K562 (cell line): ENCODE measurements at regions not wholly inside any gene's neighbourhood (a gene's known extent, or its start where the extent isn't known, plus 50 kb on each side); places are given as distances from the start of the nearest gene placed in this dataset.

Experiments
- ATAC-seq: fragments of 200-7000 bp; cut with Tn5 transposase; 3 replicates; pipeline ENCODE4 v1.9.1; 2020; ENCODE audit warnings: moderate library complexity
- BruUV-seq: library from RNA; stranded (reverse); fragments of 400-500 nt; replicated peaks from 2 replicates; lab custom pipeline; 2021; lab: Mats Ljungman, UMichigan
- CTCF ChIA-PET: fragments of 300-600 bp; formaldehyde crosslinking; extraction: SDS; loops from one replicate; lab custom pipeline; 2021; ENCODE audit warnings: low intra/inter-chr PET ratio; lab: Yijun Ruan, JAX
- POLR2A ChIA-PET: fragments of 300-600, 350-650 bp; sonication (Branson Sonifier 250); formaldehyde crosslinking; extraction: SDS; loops from one replicate; lab custom pipeline; 2021; ENCODE audit warnings: antibody characterized with exemption, inconsistent platforms; lab: Yijun Ruan, JAX
- DNase-seq, 4 experiments: peaks; one replicate each; pipeline versions ENCODE4 v3.0.0 to v3.0.0-alpha.2; 2011 to 2018; ENCODE audit warnings: low spot score in 3 of 4, mixed read lengths in 3 of 4; ENCODE audit errors: extremely low read depth in 1 of 4
- FAIRE-seq: peaks from 2 replicates; lab custom pipeline; 2011; peaks lifted over from hg19 to GRCh38; lab: Jason Lieb, UNC
- H2AFZ ChIP-seq: 2 replicates; pipeline ENCODE4 v1.6.0; 2011; ENCODE audit warnings: low read depth, low read length, control low read depth, inconsistent platforms
- H3K27ac ChIP-seq: fragments of 200-600 bp; 3 replicates; pipeline ENCODE4 v1.8.0; 2011; ENCODE audit warnings: low read depth, mild to moderate bottlenecking, control low read depth, inconsistent platforms, low read length, moderate library complexity, mixed read lengths; ENCODE audit errors: extremely low read depth
- H3K27me3 ChIP-seq, 2 experiments: fragments of 300-600 bp in 1 of 2; 2 replicates in 1 of 2; 3 replicates in 1 of 2; pipeline versions ENCODE4 v1.6.0 to v1.8.0; 2011; ENCODE audit warnings: inconsistent platforms in 2 of 2, low read length in 2 of 2, mild to moderate bottlenecking in 1 of 2, mixed read lengths in 1 of 2, moderate library complexity in 1 of 2; ENCODE audit not compliant: control insufficient read depth in 2 of 2, insufficient read depth in 2 of 2
- H3K36me3 ChIP-seq: fragments of 300-600 bp; 3 replicates; pipeline ENCODE4 v1.8.0; 2011; ENCODE audit warnings: mild to moderate bottlenecking, low read length, inconsistent platforms; ENCODE audit not compliant: control insufficient read depth, insufficient read depth
- H3K4me1 ChIP-seq, 2 experiments: fragments of 200-600 bp in 1 of 2; replicated peaks in 1 of 2; 2 replicates in 1 of 2; 3 replicates in 1 of 2; pipeline versions ENCODE4 v1.5.1 to v1.8.0; 2011; ENCODE audit warnings: inconsistent platforms in 2 of 2, low read length in 2 of 2, mild to moderate bottlenecking in 1 of 2, mixed read lengths in 1 of 2, moderate library complexity in 1 of 2; ENCODE audit not compliant: control insufficient read depth in 2 of 2, insufficient read depth in 2 of 2
- H3K4me2 ChIP-seq: 2 replicates; pipeline ENCODE4 v1.6.1; 2011; ENCODE audit warnings: low read length, control low read depth, inconsistent platforms, mixed read lengths; ENCODE audit not compliant: insufficient read depth
- H3K4me3 ChIP-seq: fragments of 200-600 bp; sonication (generic), shearing (Covaris generic); 2 replicates; pipeline ENCODE4 v1.5.1; 2016; ENCODE audit warnings: control low read depth, inconsistent platforms
- H3K79me2 ChIP-seq: fragments of 200-600 bp; 3 replicates; pipeline ENCODE4 v1.8.0; 2011; ENCODE audit warnings: low read length, inconsistent platforms; ENCODE audit not compliant: control insufficient read depth, insufficient read depth
- H3K9ac ChIP-seq, 2 experiments: 2 replicates each; pipeline versions ENCODE4 v1.6.0 to v1.6.1; 2011; ENCODE audit warnings: low read depth in 2 of 2, low read length in 2 of 2, control low read depth in 1 of 2, inconsistent platforms in 1 of 2, mild to moderate bottlenecking in 1 of 2, mixed read lengths in 1 of 2; ENCODE audit not compliant: insufficient read depth in 1 of 2
- H3K9me1 ChIP-seq: one replicate; pipeline ENCODE4 v1.6.0; 2011; ENCODE audit warnings: inconsistent platforms, mild to moderate bottlenecking, low read length, moderate library complexity; ENCODE audit not compliant: control insufficient read depth, insufficient read depth
- H3K9me3 ChIP-seq: replicated peaks from 2 replicates; pipeline ENCODE4 v1.5.1; 2011; ENCODE audit warnings: low read depth, low read length, inconsistent platforms; ENCODE audit not compliant: control insufficient read depth, insufficient read depth
- H4K20me1 ChIP-seq: replicated peaks from 2 replicates; pipeline ENCODE4 v1.6.1; 2011; ENCODE audit warnings: low read length, inconsistent platforms, mixed read lengths; ENCODE audit not compliant: control insufficient read depth, insufficient read depth
- CBFA2T3 ChIP-seq: fragments of 450-650 bp; IDR thresholded peaks from 2 replicates; pipeline ENCODE4 v1.6.1; 2017
- COPS2 ChIP-seq: fragments of 450-650 bp; conservative IDR thresholded peaks from 2 replicates; pipeline ENCODE4 v1.6.1; 2016; ENCODE audit warnings: mild to moderate bottlenecking, moderate library complexity
- GATAD2A ChIP-seq: fragments of 450-650 bp; IDR thresholded peaks from 2 replicates; pipeline ENCODE4 v1.6.1; 2017
- HEY1 ChIP-seq: fragments of 250-450 bp; sonication (Bioruptor Pico); IDR thresholded peaks from 2 replicates; pipeline ENCODE4 v1.5.0; 2020; ENCODE audit warnings: mild to moderate bottlenecking, moderate library complexity, borderline replicate concordance
- KLF1 ChIP-seq: fragments of 450-650 bp; IDR thresholded peaks from 2 replicates; pipeline ENCODE4 v1.6.1; 2016; ENCODE audit warnings: missing genetic modification characterization, missing compliant biosample characterization
- MBD1 ChIP-seq: fragments of 250-450 bp; sonication (Bioruptor Pico); IDR thresholded peaks from 2 replicates; pipeline ENCODE4 v1.8.0; 2022; ENCODE audit warnings: inconsistent platforms
- RBFOX2 ChIP-seq: fragments of 200-400 bp; formaldehyde crosslinking; IDR thresholded peaks from 2 replicates; pipeline ENCODE4 v1.6.1; 2017; ENCODE audit warnings: low read depth, mild to moderate bottlenecking, low read length, moderate library complexity
- SIN3A ChIP-seq, 2 experiments: fragments of 150-350 bp in 1 of 2; IDR thresholded peaks; 2 replicates each; pipeline ENCODE4 v1.6.1; 2011 to 2016; ENCODE audit warnings: borderline replicate concordance in 2 of 2, low read depth in 2 of 2, low read length in 2 of 2, mild to moderate bottlenecking in 2 of 2, moderate library complexity in 2 of 2; ENCODE audit not compliant: control insufficient read depth in 1 of 2
- TAF1 ChIP-seq: IDR thresholded peaks from 2 replicates; pipeline ENCODE4 v1.6.1; 2011; ENCODE audit warnings: mild to moderate bottlenecking, low read length, moderate library complexity; ENCODE audit not compliant: insufficient read depth, control insufficient read depth, severe bottlenecking; ENCODE audit errors: extremely low read depth
- ZBED1 ChIP-seq: IDR thresholded peaks from 2 replicates; pipeline ENCODE4 v1.6.1; 2014
- ZBTB33 ChIP-seq: sonication (generic); formaldehyde crosslinking; IDR thresholded peaks from 2 replicates; pipeline ENCODE4 v1.8.1; 2023; ENCODE audit warnings: mild to moderate bottlenecking, missing genetic modification reagents
- ZBTB49 ChIP-seq: sonication (generic); formaldehyde crosslinking; IDR thresholded peaks from 2 replicates; pipeline ENCODE4 v1.8.0; 2022; ENCODE audit warnings: missing genetic modification reagents, mild to moderate bottlenecking, borderline replicate concordance
- ZFPM2 ChIP-seq: fragments of 250-450 bp; sonication (Bioruptor Pico); IDR thresholded peaks from 2 replicates; pipeline ENCODE4 v1.5.1; 2022; ENCODE audit warnings: mild to moderate bottlenecking
- ZNF263 ChIP-seq: sonication (generic); formaldehyde crosslinking; IDR thresholded peaks from 2 replicates; pipeline ENCODE4 v1.8.0; 2022; ENCODE audit warnings: mild to moderate bottlenecking, missing genetic modification reagents, borderline replicate concordance
- ZNF444 ChIP-seq: fragments of 250-450 bp; sonication (Bioruptor Pico); IDR thresholded peaks from 2 replicates; pipeline ENCODE4 v1.4.0; 2020; ENCODE audit warnings: mild to moderate bottlenecking, moderate library complexity
- WGBS: fragments of 100-300 bp; shearing (Covaris generic); methylation state at CpG from one replicate; pipeline ENCODE4 v1.1.6; 2016; ENCODE audit warnings: low coverage, mixed read lengths; ENCODE audit not compliant: insufficient coverage; ENCODE audit errors: missing lambda C conversion rate; 5-methylcytosine and 5-hydroxymethylcytosine counted together
- in situ Hi-C: fragments of 300-500 bp; cut with MboI; formaldehyde crosslinking; loops from 4 replicates; pipeline ENCODE4 v1.15.0; 2018; ENCODE audit warnings: inconsistent platforms, mixed read lengths
- intact Hi-C: fragments of 100-400 bp; cut with micrococcal nuclease; formaldehyde crosslinking; loops from 2 replicates; pipeline ENCODE4 v1.14.2; 2022

GRCh38 chr15:45941367-45941766, 306.5 kb downstream of the SQOR start:
- Histone ChIP-seq H3K4me3 (no peak overlapping the region), H2AFZ (no peak overlapping the region), H3K9me3 (no peaks in the 10 kb centered on the region), H3K4me2 (no peak overlapping the region), H3K4me1 (no peaks in the 10 kb centered on the region), H3K79me2 (no peaks in the 10 kb centered on the region), H3K9ac (no peak overlapping the region), H3K36me3 (no peaks in the 10 kb centered on the region), H3K9me1 (no peaks in the 10 kb centered on the region), H4K20me1 (no peaks in the 10 kb centered on the region), H3K27me3 (no peaks in the 10 kb centered on the region), H3K27ac (no peak overlapping the region)
- TF ChIP-seq ZNF444 (CRISPR knock-in tag) (no peak), CBFA2T3 (no peak), COPS2 (no peak), HEY1 (CRISPR knock-in tag) (no peak), ZBTB49 (CRISPR knock-in tag) (no peak), ZNF263 (CRISPR knock-in tag) (no peak), GATAD2A (no peak), MBD1 (CRISPR knock-in tag) (no peak), TAF1 (no peak), RBFOX2 (no peak), ZBED1 (no peak), KLF1 (tag) (no peak), SIN3A (IDR thresholded peaks at IDR 0.05; ENCODE audit: borderline replicate concordance in 2 of 2, control insufficient read depth in 1 of 2, low read depth in 2 of 2, low read length in 2 of 2) (no peak), ZBTB33 (no peak), ZFPM2 (CRISPR knock-in tag) (no peak)
- WGBS = 1% methylated on average over 5 of the region's 5 CpGs
- BruUV-seq = no TSS peak
- in situ Hi-C loops (no loop called here), intact Hi-C loops (no loop called here)
- ChIA-PET CTCF (no interaction called here), POLR2A (interaction anchor here (1.2 kb wide), 1 partner anchor 13 kb away, joined by 3 read pairs; no protein-coding TSS in a partner anchor)
- FAIRE-seq = no peak
- DNase-seq = no peak
- ATAC-seq = no peak
